ENCODE measurements at regions not wholly inside any gene's neighbourhood (a gene's known extent, or its start where the extent isn't known, plus 50 kb on each side); places are given as distances from the start of the nearest gene placed in this dataset.
A peak's percentile ranks its signal among the peaks of the same experiment; 100 is the strongest.

- TF ChIP-seq ZBTB33 (IDR thresholded peaks at IDR 0.05; ENCODE audit: extremely low read depth, insufficient replicate concordance, low read length) (no peak), POLR2AphosphoS5 (IDR thresholded peaks at IDR 0.05; ENCODE audit: low read depth, low read length) (no peak), POLR2A (IDR thresholded peaks at IDR 0.05; ENCODE audit: borderline replicate concordance, extremely low read depth, insufficient read depth, insufficient read length) (no peak), SP1 (IDR thresholded peaks at IDR 0.05; ENCODE audit: low read depth) (peak; percentile 43; the same call in 1 of the 2 replicates)
Observed at GRCh38 chr2:196399722-196400691, 228.6 kb upstream of the STK17B start (continued).

- H3K27me3 ChIP-seq (ENCODE audit: insufficient read depth, low read length) = no peaks in the 10 kb centered on the region
- H2AFZ ChIP-seq (ENCODE audit: low read depth, low read length, poor library complexity, severe bottlenecking) = no peak overlapping the region
- H3K9me2 ChIP-seq (ENCODE audit: insufficient read depth) = no peaks in the 10 kb centered on the region
- H3K36me3 ChIP-seq (ENCODE audit: control insufficient read depth in 1 of 2, insufficient read depth in 2 of 2, low read length in 2 of 2) = no peaks in the 10 kb centered on the region
- ChIA-PET POLR2A (no interaction called here), CTCF (no interaction called here), RAD21 (ENCODE audit: low non-redundant PET in 1 of 2, low total read pairs in 2 of 2, uncharacterized antibody in 2 of 2, unreplicated experiment in 2 of 2) (no interaction called here)
- no peak overlapping the region for H3K9ac ChIP-seq (ENCODE audit: low read length)
- H3K9me3 ChIP-seq (ENCODE audit: control insufficient read depth in 1 of 2, insufficient read depth in 1 of 2, low read depth in 1 of 2, low read length in 2 of 2) = no peaks in the 10 kb centered on the region
- peaks cover 2 to 4% of the 10 kb centered on the region in 2 experiments; a peak in 1 of 4 replicates for H3K4me1 ChIP-seq (ENCODE audit: control insufficient read depth in 1 of 2, insufficient read depth in 2 of 2, low read length in 2 of 2)
- TF ChIP-seq, protein P1, sequence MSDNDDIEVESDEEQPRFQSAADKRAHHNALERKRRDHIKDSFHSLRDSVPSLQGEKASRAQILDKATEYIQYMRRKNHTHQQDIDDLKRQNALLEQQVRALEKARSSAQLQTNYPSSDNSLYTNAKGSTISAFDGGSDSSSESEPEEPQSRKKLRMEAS (IDR thresholded peaks at IDR 0.05) = no peak
- TF ChIP-seq POLR2A (IDR thresholded peaks at IDR 0.05; ENCODE audit: borderline replicate concordance, extremely low read depth, insufficient read depth, insufficient read length) = no peak
- TF ChIP-seq, protein P2, sequence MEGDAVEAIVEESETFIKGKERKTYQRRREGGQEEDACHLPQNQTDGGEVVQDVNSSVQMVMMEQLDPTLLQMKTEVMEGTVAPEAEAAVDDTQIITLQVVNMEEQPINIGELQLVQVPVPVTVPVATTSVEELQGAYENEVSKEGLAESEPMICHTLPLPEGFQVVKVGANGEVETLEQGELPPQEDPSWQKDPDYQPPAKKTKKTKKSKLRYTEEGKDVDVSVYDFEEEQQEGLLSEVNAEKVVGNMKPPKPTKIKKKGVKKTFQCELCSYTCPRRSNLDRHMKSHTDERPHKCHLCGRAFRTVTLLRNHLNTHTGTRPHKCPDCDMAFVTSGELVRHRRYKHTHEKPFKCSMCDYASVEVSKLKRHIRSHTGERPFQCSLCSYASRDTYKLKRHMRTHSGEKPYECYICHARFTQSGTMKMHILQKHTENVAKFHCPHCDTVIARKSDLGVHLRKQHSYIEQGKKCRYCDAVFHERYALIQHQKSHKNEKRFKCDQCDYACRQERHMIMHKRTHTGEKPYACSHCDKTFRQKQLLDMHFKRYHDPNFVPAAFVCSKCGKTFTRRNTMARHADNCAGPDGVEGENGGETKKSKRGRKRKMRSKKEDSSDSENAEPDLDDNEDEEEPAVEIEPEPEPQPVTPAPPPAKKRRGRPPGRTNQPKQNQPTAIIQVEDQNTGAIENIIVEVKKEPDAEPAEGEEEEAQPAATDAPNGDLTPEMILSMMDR (IDR thresholded peaks at IDR 0.05 in 2 of 3, conservative IDR thresholded peaks at IDR 0.05 in 1 of 3; ENCODE audit: borderline replicate concordance in 1 of 3, insufficient read depth in 1 of 3, low read depth in 2 of 3, low read length in 2 of 3) = no peak
- TF ChIP-seq EGR1 (IDR thresholded peaks at IDR 0.05; ENCODE audit: low read depth) = no peak
- no peak for TF ChIP-seq ZNF274 (IDR thresholded peaks at IDR 0.05; ENCODE audit: low read depth, low read length)
- TF ChIP-seq RAD21 (IDR thresholded peaks at IDR 0.05; ENCODE audit: low read depth) = no peak
- no peak for TF ChIP-seq ZBTB33 (IDR thresholded peaks at IDR 0.05; ENCODE audit: extremely low read depth, insufficient replicate concordance, low read length)
- TF ChIP-seq SIN3A (IDR thresholded peaks at IDR 0.05; ENCODE audit: low read depth) = no peak
- TF ChIP-seq JUND (IDR thresholded peaks at IDR 0.05) = no peak
- TF ChIP-seq ELF1 (IDR thresholded peaks at IDR 0.05; ENCODE audit: borderline replicate concordance, low read depth) = no peak
- TF ChIP-seq YY1 (IDR thresholded peaks at IDR 0.05; ENCODE audit: extremely low read depth, insufficient replicate concordance, low read depth, low read length) = no peak
- no peak for TF ChIP-seq CEBPB (IDR thresholded peaks at IDR 0.05; ENCODE audit: low read depth)
- no peak for TF ChIP-seq SRF (IDR thresholded peaks at IDR 0.05; ENCODE audit: low read depth)
- no peak for TF ChIP-seq POLR2AphosphoS5 (IDR thresholded peaks at IDR 0.05; ENCODE audit: low read depth, low read length)
- no peak for TF ChIP-seq FOSL1 (IDR thresholded peaks at IDR 0.05; ENCODE audit: low read depth)
- no peaks in the 10 kb centered on the region for H4K20me1 ChIP-seq (ENCODE audit: insufficient read depth)
- H3K4me3 ChIP-seq (replicated peaks in 1 of 2; ENCODE audit: low read depth in 1 of 2, low read length in 2 of 2) = no peak overlapping the region
- intact Hi-C loops (cut with micrococcal nuclease) = no loop called here
- DNase-seq (ENCODE audit: low read depth, low spot score) (no peak), ATAC-seq (no peak)
- H3K79me2 ChIP-seq (ENCODE audit: insufficient read depth, low read length) = no peaks in the 10 kb centered on the region
- H3K27ac ChIP-seq (ENCODE audit: low read depth, low read length) = no peak overlapping the region
- no TSS peak for BruUV-seq (replicated peaks)
- H3K4me2 ChIP-seq (ENCODE audit: low read length) = no peak overlapping the region
Observed at GRCh38 chr2:196403471-196403870, 232.1 kb upstream of the STK17B start.

Measured in HCT116 (cell line).